NT2/D1 (cell line): ENCODE measurements at regions not wholly inside any gene's neighbourhood (a gene's known extent, or its start where the extent isn't known, plus 50 kb on each side); places are given as distances from the start of the nearest gene placed in this dataset.

Source experiments
- SUZ12 ChIP-seq: IDR thresholded peaks from 2 replicates; pipeline ENCODE4 v1.6.1; 2011; ENCODE audit not compliant: insufficient read length, insufficient read depth; ENCODE audit errors: extremely low read depth
- YY1 ChIP-seq: IDR thresholded peaks from 2 replicates; pipeline ENCODE4 v1.6.1; 2011; ENCODE audit not compliant: insufficient read length, insufficient read depth

DNA sequence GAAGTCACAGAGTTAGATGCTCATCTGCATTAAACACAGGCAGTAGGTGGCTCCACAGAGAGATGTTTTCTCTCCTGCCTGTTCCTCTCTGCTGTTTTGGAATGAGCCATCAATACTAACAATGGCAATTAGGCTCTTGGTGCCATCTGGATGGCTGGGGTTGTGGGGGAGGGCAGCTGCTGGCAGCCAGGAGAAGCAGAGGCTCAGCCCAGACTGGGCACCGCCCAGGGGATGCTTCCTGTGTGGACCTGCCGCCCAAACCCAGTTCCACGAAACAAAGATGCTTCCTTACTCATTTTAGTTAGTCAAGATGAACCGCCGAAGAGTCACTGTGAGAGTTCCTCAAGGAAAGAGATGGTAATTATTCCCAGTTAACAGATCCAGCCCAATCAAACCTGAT is 50.8 kb upstream of the PCDH8 start:
- TF ChIP-seq SUZ12 (no peak), YY1 (no peak)
